GM12878 (cell line): ENCODE measurements at regions not wholly inside any gene's neighbourhood (a gene's known extent, or its start where the extent isn't known, plus 50 kb on each side); places are given as distances from the start of the nearest gene placed in this dataset.

Experiments used
- ATAC-seq: fragments of 200-7000 bp; cut with Tn5 transposase; 3 replicates; pipeline ENCODE4 v1.9.1; 2020; ENCODE audit warnings: mild to moderate bottlenecking, moderate library complexity
- BruUV-seq: library from RNA; stranded (reverse); fragments of 400-500 nt; replicated peaks from 2 replicates; lab custom pipeline; 2021; lab: Mats Ljungman, UMichigan
- CTCF ChIA-PET: fragments of 300-600 bp; sonication (Branson Sonifier 250); formaldehyde crosslinking; extraction: SDS; loops from one replicate; lab custom pipeline; 2021; ENCODE audit warnings: inconsistent platforms; lab: Yijun Ruan, JAX
- POLR2A ChIA-PET: fragments of 350-600 bp; formaldehyde crosslinking; extraction: SDS; loops from one replicate; lab custom pipeline; 2021; ENCODE audit warnings: inconsistent platforms; lab: Charles Lee
- RAD21 ChIA-PET: fragments of 300-600 bp; sonication (Branson Sonifier 250); formaldehyde crosslinking; loops from one replicate; lab custom pipeline; 2023; ENCODE audit warnings: antibody characterized with exemption; ENCODE audit not compliant: unreplicated experiment; lab: Charles Lee
- SMC1A ChIA-PET: fragments of 300-600 bp; sonication (Branson Sonifier 250); formaldehyde crosslinking; loops from one replicate; lab custom pipeline; 2023; ENCODE audit not compliant: unreplicated experiment, uncharacterized antibody; lab: Charles Lee
- DNase-seq: peaks from one replicate; pipeline ENCODE4 v3.0.0-alpha.2; 2011; ENCODE audit warnings: low read depth, low spot score
- FAIRE-seq: peaks from 3 replicates; lab custom pipeline; 2011; peaks lifted over from hg19 to GRCh38; lab: Jason Lieb, UNC
- H2AFZ ChIP-seq: 2 replicates; pipeline ENCODE4 v1.6.0; 2011; ENCODE audit warnings: low read depth, low read length, control low read depth; ENCODE audit not compliant: control insufficient read depth
- H3K27ac ChIP-seq: 2 replicates; pipeline ENCODE4 v1.5.1; 2011; ENCODE audit warnings: control low read depth; ENCODE audit not compliant: control insufficient read depth, insufficient read depth
- H3K27me3 ChIP-seq, 2 experiments: replicated peaks in 1 of 2; 2 replicates each; pipeline versions ENCODE4 v1.6.0 to v1.6.1; 2011; ENCODE audit warnings: low read length in 1 of 2; ENCODE audit not compliant: control insufficient read depth in 2 of 2, insufficient read depth in 2 of 2
- H3K36me3 ChIP-seq, 2 experiments: 2 replicates each; pipeline ENCODE4 v1.5.1; 2011; ENCODE audit warnings: low read length in 1 of 2; ENCODE audit not compliant: control insufficient read depth in 2 of 2, insufficient read depth in 2 of 2
- H3K4me1 ChIP-seq: 2 replicates; pipeline ENCODE4 v1.6.1; 2011; ENCODE audit warnings: mild to moderate bottlenecking, low read length, moderate library complexity, mixed read lengths; ENCODE audit not compliant: control insufficient read depth, insufficient read depth
- H3K4me2 ChIP-seq: 2 replicates; pipeline ENCODE4 v1.6.0; 2011; ENCODE audit warnings: control low read depth; ENCODE audit not compliant: control insufficient read depth, insufficient read depth
- H3K4me3 ChIP-seq: fragments of 200-600 bp; sonication (generic); 2 replicates; pipeline ENCODE4 v1.5.1; 2016
- H3K79me2 ChIP-seq: 2 replicates; pipeline ENCODE4 v1.6.0; 2011; ENCODE audit warnings: low read length; ENCODE audit not compliant: control insufficient read depth, insufficient read depth
- H3K9ac ChIP-seq: 2 replicates; pipeline ENCODE4 v1.8.0; 2011; ENCODE audit warnings: low read length, control low read depth, mixed read lengths; ENCODE audit not compliant: control insufficient read depth, insufficient read depth
- H3K9me3 ChIP-seq: replicated peaks from 3 replicates; pipeline ENCODE4 v1.5.1; 2011; ENCODE audit warnings: mild to moderate bottlenecking, low read length; ENCODE audit not compliant: control insufficient read depth, insufficient read depth
- H4K20me1 ChIP-seq: 2 replicates; pipeline ENCODE4 v1.6.0; 2011; ENCODE audit not compliant: control insufficient read depth, insufficient read depth
- BHLHE40 ChIP-seq, 2 experiments: fragments of 450-650 bp in 1 of 2; IDR thresholded peaks; 2 replicates each; pipeline ENCODE4 v1.6.1; 2011 to 2017; ENCODE audit warnings: low read depth in 2 of 2, borderline replicate concordance in 1 of 2, improper control_type of control experiment in 1 of 2, low read length in 1 of 2, mild to moderate bottlenecking in 1 of 2
- CUX1 ChIP-seq: IDR thresholded peaks from 2 replicates; pipeline ENCODE4 v1.6.1; 2012; ENCODE audit warnings: improper control_type of control experiment, low read depth, low read length; ENCODE audit not compliant: insufficient replicate concordance
- LARP7 ChIP-seq: fragments of 450-650 bp; IDR thresholded peaks from 2 replicates; pipeline ENCODE4 v1.6.1; 2017; ENCODE audit warnings: mild to moderate bottlenecking
- MEF2A ChIP-seq: IDR thresholded peaks from 2 replicates; pipeline ENCODE4 v1.6.1; 2011; ENCODE audit warnings: low read depth, mild to moderate bottlenecking, low read length, moderate library complexity; ENCODE audit not compliant: insufficient read depth
- MTA3 ChIP-seq: IDR thresholded peaks from 2 replicates; pipeline ENCODE4 v1.6.1; 2012; ENCODE audit warnings: low read length, inconsistent platforms, borderline replicate concordance
- NBN ChIP-seq: fragments of 450-650 bp; IDR thresholded peaks from 2 replicates; pipeline ENCODE4 v1.6.1; 2016
- SIX5 ChIP-seq: IDR thresholded peaks from 2 replicates; pipeline ENCODE4 v1.6.1; 2011; ENCODE audit warnings: mild to moderate bottlenecking, low read depth, low read length, moderate library complexity; ENCODE audit not compliant: severe bottlenecking
- SMAD1 ChIP-seq: fragments of 450-650 bp; IDR thresholded peaks from 2 replicates; pipeline ENCODE4 v1.6.1; 2018; ENCODE audit warnings: mild to moderate bottlenecking, low read depth; ENCODE audit not compliant: partially characterized antibody
- SMARCA5 ChIP-seq: fragments of 450-650 bp; IDR thresholded peaks from 2 replicates; pipeline ENCODE4 v1.6.1; 2017; ENCODE audit warnings: mild to moderate bottlenecking
- SP1 ChIP-seq: IDR thresholded peaks from one replicate; pipeline ENCODE4 v1.6.1; 2011; ENCODE audit warnings: low read depth, low read length
- YBX1 ChIP-seq: fragments of 450-650 bp; IDR thresholded peaks from 2 replicates; pipeline ENCODE4 v1.6.1; 2016; ENCODE audit warnings: antibody characterized with exemption
- ZNF24 ChIP-seq: fragments of 450-650 bp; IDR thresholded peaks from 2 replicates; pipeline ENCODE4 v1.6.1; 2017; ENCODE audit warnings: antibody characterized with exemption, mild to moderate bottlenecking
- ZNF622 ChIP-seq: fragments of 450-650 bp; IDR thresholded peaks from 2 replicates; pipeline ENCODE4 v1.6.1; 2017; ENCODE audit warnings: mild to moderate bottlenecking, inconsistent platforms
- WGBS: methylation state at CpG from one replicate; pipeline ENCODE4 v1.1.6; 2016; ENCODE audit warnings: low lambda C conversion rate; ENCODE audit not compliant: insufficient replicate concordance, insufficient coverage; ENCODE audit errors: missing lambda C conversion rate; 5-methylcytosine and 5-hydroxymethylcytosine counted together
- in situ Hi-C: fragments of 300-500 bp; cut with MboI; formaldehyde crosslinking; loops from 9 replicates; pipeline ENCODE4 v1.14.3; 2018; ENCODE audit warnings: mixed read lengths
- intact Hi-C: fragments of 100-400 bp; cut with micrococcal nuclease; formaldehyde crosslinking; loops from one replicate; pipeline ENCODE4 v1.14.2; 2022; ENCODE audit not compliant: unreplicated experiment
- TF ChIP-seq, protein P1 (sequence below): IDR thresholded peaks from 2 replicates; pipeline ENCODE4 v1.6.1; 2011; ENCODE audit warnings: low read depth, mild to moderate bottlenecking, low read length, moderate library complexity, borderline replicate concordance; ENCODE audit errors: extremely low read depth
- TF ChIP-seq, protein P2 (sequence below): fragments of 450-650 bp; IDR thresholded peaks from 2 replicates; pipeline ENCODE4 v1.6.1; 2016; ENCODE audit warnings: mild to moderate bottlenecking
- TF ChIP-seq, protein P3 (sequence below): fragments of 450-650 bp; IDR thresholded peaks from 2 replicates; pipeline ENCODE4 v1.6.1; 2017; ENCODE audit warnings: mild to moderate bottlenecking, moderate library complexity

GRCh38 chr18:62658028-62658427, 57.3 kb upstream of the PHLPP1 start:
- no peak for DNase-seq
- H3K9me3 ChIP-seq = no peaks in the 10 kb centered on the region
- in situ Hi-C loops (no loop called here), intact Hi-C loops (no loop called here)
- H3K4me1 ChIP-seq = no peaks in the 10 kb centered on the region
- no peak overlapping the region for H2AFZ ChIP-seq
- H3K4me2 ChIP-seq = no peak overlapping the region
- CTCF ChIA-PET = no interaction called here
- H3K27me3 ChIP-seq = no peaks in the 10 kb centered on the region
- SMC1A ChIA-PET = no interaction called here
- no peak overlapping the region for H3K9ac ChIP-seq
- no peak overlapping the region for H3K27ac ChIP-seq
- no peaks in the 10 kb centered on the region for H3K79me2 ChIP-seq
- H3K4me3 ChIP-seq = no peak overlapping the region
- WGBS = 100% methylated on average over 1 of the region's 1 CpG
- no peak for FAIRE-seq
- no TSS peak for BruUV-seq
- no peak for ATAC-seq
- POLR2A ChIA-PET = no interaction called here
- no peaks in the 10 kb centered on the region for H4K20me1 ChIP-seq
- no peaks in the 10 kb centered on the region for H3K36me3 ChIP-seq
- RAD21 ChIA-PET = no interaction called here
- no peak for TF ChIP-seq ZNF24
- TF ChIP-seq SMAD1 = no peak
- TF ChIP-seq MEF2A = no peak
- TF ChIP-seq ZNF622 = no peak
- no peak for TF ChIP-seq MTA3
- no peak for TF ChIP-seq LARP7
- TF ChIP-seq SP1 = no peak
- TF ChIP-seq SIX5 = no peak
- TF ChIP-seq, protein P1, sequence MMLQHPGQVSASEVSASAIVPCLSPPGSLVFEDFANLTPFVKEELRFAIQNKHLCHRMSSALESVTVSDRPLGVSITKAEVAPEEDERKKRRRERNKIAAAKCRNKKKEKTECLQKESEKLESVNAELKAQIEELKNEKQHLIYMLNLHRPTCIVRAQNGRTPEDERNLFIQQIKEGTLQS = no peak
- TF ChIP-seq, protein P2, sequence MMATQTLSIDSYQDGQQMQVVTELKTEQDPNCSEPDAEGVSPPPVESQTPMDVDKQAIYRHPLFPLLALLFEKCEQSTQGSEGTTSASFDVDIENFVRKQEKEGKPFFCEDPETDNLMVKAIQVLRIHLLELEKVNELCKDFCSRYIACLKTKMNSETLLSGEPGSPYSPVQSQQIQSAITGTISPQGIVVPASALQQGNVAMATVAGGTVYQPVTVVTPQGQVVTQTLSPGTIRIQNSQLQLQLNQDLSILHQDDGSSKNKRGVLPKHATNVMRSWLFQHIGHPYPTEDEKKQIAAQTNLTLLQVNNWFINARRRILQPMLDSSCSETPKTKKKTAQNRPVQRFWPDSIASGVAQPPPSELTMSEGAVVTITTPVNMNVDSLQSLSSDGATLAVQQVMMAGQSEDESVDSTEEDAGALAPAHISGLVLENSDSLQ = no peak
- no peak for TF ChIP-seq NBN
- TF ChIP-seq BHLHE40 (IDR thresholded peaks at IDR 0.05; ENCODE audit: borderline replicate concordance in 1 of 2, low read depth in 2 of 2, low read length in 1 of 2) = no peak
- TF ChIP-seq CUX1 = no peak
- TF ChIP-seq, protein P3, sequence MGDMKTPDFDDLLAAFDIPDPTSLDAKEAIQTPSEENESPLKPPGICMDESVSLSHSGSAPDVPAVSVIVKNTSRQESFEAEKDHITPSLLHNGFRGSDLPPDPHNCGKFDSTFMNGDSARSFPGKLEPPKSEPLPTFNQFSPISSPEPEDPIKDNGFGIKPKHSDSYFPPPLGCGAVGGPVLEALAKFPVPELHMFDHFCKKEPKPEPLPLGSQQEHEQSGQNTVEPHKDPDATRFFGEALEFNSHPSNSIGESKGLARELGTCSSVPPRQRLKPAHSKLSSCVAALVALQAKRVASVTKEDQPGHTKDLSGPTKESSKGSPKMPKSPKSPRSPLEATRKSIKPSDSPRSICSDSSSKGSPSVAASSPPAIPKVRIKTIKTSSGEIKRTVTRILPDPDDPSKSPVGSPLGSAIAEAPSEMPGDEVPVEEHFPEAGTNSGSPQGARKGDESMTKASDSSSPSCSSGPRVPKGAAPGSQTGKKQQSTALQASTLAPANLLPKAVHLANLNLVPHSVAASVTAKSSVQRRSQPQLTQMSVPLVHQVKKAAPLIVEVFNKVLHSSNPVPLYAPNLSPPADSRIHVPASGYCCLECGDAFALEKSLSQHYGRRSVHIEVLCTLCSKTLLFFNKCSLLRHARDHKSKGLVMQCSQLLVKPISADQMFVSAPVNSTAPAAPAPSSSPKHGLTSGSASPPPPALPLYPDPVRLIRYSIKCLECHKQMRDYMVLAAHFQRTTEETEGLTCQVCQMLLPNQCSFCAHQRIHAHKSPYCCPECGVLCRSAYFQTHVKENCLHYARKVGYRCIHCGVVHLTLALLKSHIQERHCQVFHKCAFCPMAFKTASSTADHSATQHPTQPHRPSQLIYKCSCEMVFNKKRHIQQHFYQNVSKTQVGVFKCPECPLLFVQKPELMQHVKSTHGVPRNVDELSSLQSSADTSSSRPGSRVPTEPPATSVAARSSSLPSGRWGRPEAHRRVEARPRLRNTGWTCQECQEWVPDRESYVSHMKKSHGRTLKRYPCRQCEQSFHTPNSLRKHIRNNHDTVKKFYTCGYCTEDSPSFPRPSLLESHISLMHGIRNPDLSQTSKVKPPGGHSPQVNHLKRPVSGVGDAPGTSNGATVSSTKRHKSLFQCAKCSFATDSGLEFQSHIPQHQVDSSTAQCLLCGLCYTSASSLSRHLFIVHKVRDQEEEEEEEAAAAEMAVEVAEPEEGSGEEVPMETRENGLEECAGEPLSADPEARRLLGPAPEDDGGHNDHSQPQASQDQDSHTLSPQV = no peak
- TF ChIP-seq YBX1 = no peak
- TF ChIP-seq SMARCA5 = no peak
